GM19238 (cell line): ENCODE measurements at regions not wholly inside any gene's neighbourhood (a gene's known extent, or its start where the extent isn't known, plus 50 kb on each side); places are given as distances from the start of the nearest gene placed in this dataset.
"Not testable (repeated sequence)": the region's sequence is repeated elsewhere in the genome, so short reads cannot be mapped to it uniquely, and the experiment has no call there.

Source experiments
- DNase-seq: peaks from one replicate; pipeline ENCODE4 v3.0.0; 2011; ENCODE audit warnings: low spot score; ENCODE audit not compliant: insufficient read length

GRCh38 chr12:89793946-89794345 lies 85.3 kb upstream of the ATP2B1 start:
- DNase-seq = no peak

GRCh38 chr12:89791286-89791685 lies 82.6 kb upstream of the ATP2B1 start:
- DNase-seq = no peak

- DNase-seq = no peak
These were observed 81.2 kb upstream of the ATP2B1 start for GRCh38 chr12:89789862-89790261.

- DNase-seq = no peak
These were observed 79.1 kb upstream of the ATP2B1 start for GRCh38 chr12:89787763-89788162.

GRCh38 chr12:89786177-89786810 lies 77.7 kb upstream of the ATP2B1 start:
- no peak for DNase-seq

GRCh38 chr12:89783359-89784060 lies 74.9 kb upstream of the ATP2B1 start:
- DNase-seq = no peak

GRCh38 chr12:89782807-89783206 lies 74.2 kb upstream of the ATP2B1 start:
- no peak for DNase-seq

GRCh38 chr12:89781946-89782550 lies 73.4 kb upstream of the ATP2B1 start:
- no peak for DNase-seq

- no peak for DNase-seq
These were observed 72.5 kb upstream of the ATP2B1 start for GRCh38 chr12:89781156-89781555.

GRCh38 chr12:89779090-89779489 lies 70.5 kb upstream of the ATP2B1 start:
- DNase-seq = no peak

GRCh38 chr12:89777733-89778379 lies 69.2 kb upstream of the ATP2B1 start:
- DNase-seq = no peak

GRCh38 chr12:89775986-89776365 lies 67.3 kb upstream of the ATP2B1 start:
- no peak for DNase-seq

GRCh38 chr12:89775063-89775985 lies 66.7 kb upstream of the ATP2B1 start:
- DNase-seq = no peak

GRCh38 chr12:89774645-89775044 lies 66.0 kb upstream of the ATP2B1 start:
- no peak for DNase-seq

GRCh38 chr12:89770391-89770790 lies 61.8 kb upstream of the ATP2B1 start:
- no peak for DNase-seq

GRCh38 chr12:89769483-89769818 lies 60.8 kb upstream of the ATP2B1 start:
- DNase-seq = no peak

- DNase-seq = no peak
These were observed 60.2 kb upstream of the ATP2B1 start for GRCh38 chr12:89768586-89769482.

- DNase-seq = no peak
These were observed 57.6 kb upstream of the ATP2B1 start for GRCh38 chr12:89765959-89766824.

- not testable (repeated sequence) for DNase-seq
These were observed 55.5 kb upstream of the ATP2B1 start for GRCh38 chr12:89764164-89764563.
